SH-SY5Y (cell line): ENCODE measurements at regions not wholly inside any gene's neighbourhood (a gene's known extent, or its start where the extent isn't known, plus 50 kb on each side); places are given as distances from the start of the nearest gene placed in this dataset.

ENCODE experiments used
- GATA2 ChIP-seq: IDR thresholded peaks from 2 replicates; pipeline ENCODE4 v1.6.1; 2011; ENCODE audit warnings: mild to moderate bottlenecking, low read depth, low read length
- GATA3 ChIP-seq: IDR thresholded peaks from 2 replicates; pipeline ENCODE4 v1.6.1; 2011; ENCODE audit warnings: low read depth, mild to moderate bottlenecking, low read length, moderate library complexity

DNA sequence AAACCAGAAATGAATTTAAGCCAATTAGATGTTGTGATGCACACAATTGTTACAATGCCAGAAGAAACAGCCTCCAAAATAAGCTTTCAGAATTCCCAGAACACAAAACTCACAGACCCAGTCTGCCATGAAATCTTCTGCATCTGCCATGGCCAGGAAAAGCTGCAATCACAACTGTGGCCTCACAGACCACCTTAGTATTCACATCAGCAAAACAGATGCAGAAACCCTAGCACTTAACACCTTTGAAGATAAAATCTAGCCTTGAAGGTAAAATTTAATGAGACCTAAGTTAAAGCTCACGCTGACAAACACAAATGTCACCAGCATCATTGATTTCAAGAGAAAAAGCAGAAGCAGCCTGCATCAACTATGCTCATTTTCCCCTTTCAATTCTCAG is 566.8 kb upstream of the TMPRSS15 start:
- TF ChIP-seq GATA3 = no peak
- TF ChIP-seq GATA2 = no peak

DNA sequence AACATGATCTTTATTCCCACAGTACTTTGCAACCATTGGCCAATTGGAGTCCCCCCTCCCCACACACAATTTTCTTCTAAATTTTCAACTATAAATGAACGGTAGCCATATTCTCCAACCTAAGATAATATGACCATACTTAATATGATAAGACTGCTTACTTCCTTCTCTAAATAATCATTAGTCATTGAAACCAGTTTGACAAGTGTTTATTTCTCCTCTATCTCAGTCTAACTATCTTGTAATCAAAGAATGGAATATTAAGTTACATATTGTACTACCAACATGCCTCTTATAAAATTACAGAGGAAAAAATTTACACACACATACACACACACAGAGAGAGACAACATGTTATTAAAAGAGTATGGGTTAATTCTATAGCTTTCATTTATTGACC is 567.4 kb upstream of the TMPRSS15 start:
- TF ChIP-seq GATA3 (no peak), GATA2 (no peak)

DNA sequence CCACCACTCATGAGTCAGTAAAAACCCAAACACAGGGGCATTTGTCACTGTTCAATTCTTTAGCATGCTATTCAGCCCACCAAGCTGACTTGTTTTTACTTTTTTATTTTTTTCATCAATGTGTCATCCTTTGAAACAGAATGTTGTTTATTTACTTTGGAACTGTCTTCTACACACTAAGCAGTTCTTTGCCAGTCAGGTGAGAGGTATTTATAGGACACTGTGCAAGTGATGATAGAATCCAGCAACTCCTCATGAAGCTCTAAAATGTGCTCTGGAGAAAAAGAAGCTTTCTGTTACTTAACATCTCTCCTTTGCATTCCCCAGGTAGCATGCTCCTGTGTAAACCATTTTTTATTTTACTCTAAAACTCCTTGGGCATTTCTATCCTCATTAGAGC is 582.0 kb upstream of the TMPRSS15 start:
- TF ChIP-seq GATA2 = no peak
- TF ChIP-seq GATA3 = no peak

DNA sequence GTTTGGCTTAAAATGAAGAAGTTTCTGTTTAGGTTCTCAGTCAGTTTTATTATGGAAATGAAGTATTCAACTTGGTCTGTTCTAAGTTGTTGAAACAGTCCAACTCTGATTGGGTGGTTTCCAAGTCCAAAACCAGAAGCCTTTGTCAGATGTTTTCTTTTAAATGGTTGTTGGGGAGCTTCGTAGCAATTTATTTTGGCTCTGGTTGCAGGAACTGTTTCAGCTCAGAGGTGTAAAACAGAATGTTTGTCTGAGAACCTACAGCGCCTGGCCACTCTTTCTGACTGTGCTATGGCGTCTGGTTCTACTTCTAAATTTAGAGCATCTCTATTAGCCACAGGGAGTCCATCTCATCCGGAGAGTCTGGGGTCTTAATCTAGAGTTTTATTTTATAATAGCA is 582.6 kb upstream of the TMPRSS15 start:
- TF ChIP-seq GATA2 (no peak), GATA3 (no peak)

GRCh38 chr21:18987520-18988026 is 584.0 kb upstream of the TMPRSS15 start:
- TF ChIP-seq GATA3 (no peak), GATA2 (no peak)

DNA sequence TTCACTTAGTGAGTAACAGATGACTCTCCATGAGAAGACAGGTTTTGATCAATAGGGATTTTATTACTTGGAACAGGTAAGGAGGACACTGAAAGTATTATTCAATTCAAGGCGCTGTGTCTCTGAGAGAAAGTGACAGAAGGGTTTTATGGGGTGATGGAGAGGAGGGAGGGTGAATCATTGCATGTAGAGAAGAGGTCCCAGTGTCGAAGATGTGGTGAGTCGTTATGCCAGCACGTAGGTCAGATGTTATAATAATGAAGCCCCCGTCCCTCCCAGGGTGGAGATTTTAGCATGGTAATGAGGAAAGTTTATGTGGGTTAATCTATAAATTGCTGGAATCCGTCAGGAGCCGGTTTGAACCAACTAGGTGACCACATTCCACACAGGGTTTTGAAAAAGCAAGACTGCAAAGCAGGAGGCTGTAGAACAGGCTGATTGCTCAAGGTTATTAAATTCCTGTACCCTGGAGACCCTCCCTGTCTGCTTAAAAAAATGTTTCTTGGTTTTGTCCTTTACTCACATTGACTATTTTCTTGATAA is 586.4 kb upstream of the TMPRSS15 start:
- no peak for TF ChIP-seq GATA3
- no peak for TF ChIP-seq GATA2

- TF ChIP-seq GATA2 = no peak
- TF ChIP-seq GATA3 = no peak
Observed at GRCh38 chr21:18991846-18992245, 588.3 kb upstream of the TMPRSS15 start.

- TF ChIP-seq GATA3 (no peak), GATA2 (no peak)
Observed at GRCh38 chr21:19010251-19010650, 606.7 kb upstream of the TMPRSS15 start.

- TF ChIP-seq GATA2 = no peak
- TF ChIP-seq GATA3 = no peak
Observed at GRCh38 chr21:19010996-19011395, 607.4 kb upstream of the TMPRSS15 start.

DNA sequence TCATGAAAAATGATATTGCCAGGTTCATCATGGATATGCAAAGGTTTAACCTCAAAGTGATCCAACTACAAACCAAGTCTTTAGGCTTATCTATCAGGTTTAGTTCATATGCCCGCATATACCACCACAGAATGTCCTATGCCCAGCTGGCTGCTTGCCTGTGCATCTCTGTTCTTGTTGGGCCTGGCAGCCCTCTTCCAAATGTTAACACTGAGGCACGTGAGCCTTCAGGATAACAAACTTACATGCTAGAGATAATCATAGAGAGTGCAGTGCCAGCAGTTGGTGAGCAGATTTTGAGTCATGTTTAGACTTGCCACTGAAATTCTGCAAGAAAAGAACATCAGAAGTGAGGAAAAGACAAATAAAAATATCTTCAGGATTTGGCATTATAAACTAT is 607.9 kb upstream of the TMPRSS15 start:
- no peak for TF ChIP-seq GATA2
- TF ChIP-seq GATA3 = no peak

DNA sequence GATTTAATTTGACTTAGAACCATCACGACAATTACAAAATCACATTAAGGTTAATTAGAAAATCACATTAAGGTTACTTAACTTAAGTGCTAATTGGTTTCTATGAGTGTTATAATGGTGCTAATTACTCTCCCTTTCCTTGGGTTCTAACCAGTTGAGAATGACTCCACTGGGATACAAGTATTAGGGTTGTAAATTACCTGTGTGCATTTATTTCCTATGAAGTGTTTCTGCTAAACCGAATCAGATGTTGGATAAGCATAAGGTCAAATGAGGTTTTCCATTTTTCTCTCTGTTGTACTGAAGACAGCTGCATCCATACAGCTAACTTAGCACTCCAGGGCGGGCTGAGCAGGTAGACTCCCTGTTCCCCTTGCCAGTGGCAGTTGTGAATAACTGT is 610.3 kb upstream of the TMPRSS15 start:
- no peak for TF ChIP-seq GATA2
- no peak for TF ChIP-seq GATA3

DNA sequence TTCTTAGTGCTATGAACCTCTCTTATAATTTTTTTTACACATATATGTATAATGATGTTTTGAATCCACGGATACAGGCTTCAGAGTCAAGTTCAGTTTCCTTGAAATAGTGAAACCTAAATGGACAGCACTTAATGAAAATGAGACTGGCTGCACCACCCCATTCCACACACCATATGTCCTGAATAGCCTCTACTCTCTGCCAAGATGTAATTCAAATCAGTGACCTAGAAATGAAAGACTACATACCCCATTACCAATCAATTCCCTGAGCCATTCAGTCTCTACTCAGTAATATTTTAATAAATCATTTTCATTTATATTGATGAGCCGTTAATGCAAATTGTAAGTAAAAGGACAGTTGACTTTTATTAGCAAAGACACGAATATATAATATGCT is 614.9 kb upstream of the TMPRSS15 start:
- no peak for TF ChIP-seq GATA2
- TF ChIP-seq GATA3 = no peak

DNA sequence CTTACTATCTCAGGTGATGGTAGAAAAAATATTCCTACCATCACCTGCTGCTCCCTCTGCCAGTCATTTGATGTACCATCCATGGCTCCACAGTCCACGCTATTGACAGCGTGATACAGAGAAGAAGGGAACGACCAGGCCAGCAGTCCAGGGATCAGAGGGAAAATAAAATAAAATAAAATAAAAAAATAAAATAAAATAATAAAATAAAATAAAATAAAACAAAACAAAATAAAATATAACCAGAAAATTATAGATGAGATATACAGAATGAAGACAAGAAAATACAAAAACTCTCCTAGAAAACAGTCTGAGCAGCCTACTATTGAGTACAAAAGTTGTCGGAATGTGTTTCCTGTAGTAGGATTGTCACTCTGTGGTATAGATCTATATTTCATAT is 619.4 kb upstream of the TMPRSS15 start:
- TF ChIP-seq GATA3 = no peak
- TF ChIP-seq GATA2 = no peak

GRCh38 chr21:19026911-19027310 is 623.3 kb upstream of the TMPRSS15 start:
- TF ChIP-seq GATA3 (no peak), GATA2 (no peak)

GRCh38 chr21:19029816-19030215 is 626.2 kb upstream of the TMPRSS15 start:
- TF ChIP-seq GATA3 (no peak), GATA2 (no peak)

GRCh38 chr21:19031953-19032352 is 628.4 kb upstream of the TMPRSS15 start:
- TF ChIP-seq GATA2 (no peak), GATA3 (no peak)
